GM18517 (cell line): ENCODE measurements at regions not wholly inside any gene's neighbourhood (a gene's known extent, or its start where the extent isn't known, plus 50 kb on each side); places are given as distances from the start of the nearest gene placed in this dataset.
"Not testable (repeated sequence)": the region's sequence is repeated elsewhere in the genome, so short reads cannot be mapped to it uniquely, and the experiment has no call there.

Experiments
- ATAC-seq: cut with Tn5 transposase; IDR thresholded peaks from one replicate; pipeline ENCODE4 v1.9.1; 2021; ENCODE audit warnings: mild to moderate bottlenecking, moderate library complexity; ENCODE audit not compliant: unreplicated experiment

DNA sequence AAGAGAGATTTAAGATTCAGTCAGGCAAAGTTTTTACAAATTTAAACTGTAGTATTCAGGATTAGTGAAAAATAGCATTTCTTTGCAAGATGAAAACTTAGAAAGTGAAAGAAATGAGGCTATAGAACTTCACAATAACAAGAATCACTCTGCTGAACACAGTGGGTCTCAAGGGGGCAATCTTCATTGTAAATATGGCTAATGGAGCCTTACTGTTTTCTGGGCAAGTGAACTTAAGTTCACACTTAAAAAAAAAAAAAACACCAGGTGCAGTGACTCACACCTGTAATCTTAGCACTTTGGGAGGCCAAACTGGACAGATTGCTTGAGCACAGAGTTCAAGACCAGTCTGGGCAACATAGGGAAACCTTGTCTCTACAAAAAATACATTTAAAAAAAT lies 175.9 kb upstream of the SNX2 start:
- no peak for ATAC-seq

DNA sequence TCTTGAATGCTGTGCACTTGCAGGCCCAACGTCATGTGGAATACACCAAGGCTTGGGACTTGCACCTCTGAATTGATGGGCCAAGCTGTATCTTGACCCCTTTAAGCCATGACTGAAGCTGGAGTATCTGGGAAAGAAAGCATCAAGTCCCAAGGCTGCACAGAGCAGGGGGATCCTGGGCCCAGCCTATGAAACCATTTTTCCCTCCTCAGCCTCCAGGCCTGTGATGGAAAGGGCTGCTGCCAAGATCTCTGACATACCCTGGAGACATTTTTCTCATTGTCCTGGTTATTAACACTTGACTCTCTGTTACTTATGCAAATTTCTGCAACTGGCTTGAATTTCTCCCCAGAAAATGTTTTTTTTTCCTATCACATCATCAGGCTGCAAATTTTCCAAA lies 174.0 kb upstream of the SNX2 start:
- no peak for ATAC-seq

DNA sequence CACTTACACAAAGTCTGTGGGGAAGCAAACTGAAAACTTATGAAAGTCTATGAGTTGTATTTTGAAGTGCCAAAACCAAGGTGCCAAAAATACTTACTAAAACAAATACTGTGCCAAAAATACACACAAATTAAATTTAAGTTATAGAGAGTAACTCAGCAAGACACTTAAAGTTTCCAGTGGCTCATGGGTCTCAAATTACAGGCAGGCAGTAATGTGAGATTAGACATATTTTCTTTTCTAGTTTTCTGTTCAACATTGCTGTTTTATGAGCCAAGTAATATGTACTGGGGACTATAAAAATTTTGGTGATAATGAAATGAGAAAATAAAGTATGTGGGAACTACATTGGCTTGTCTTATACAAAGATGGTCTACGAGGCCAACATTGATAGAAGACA lies 172.2 kb upstream of the SNX2 start:
- no peak for ATAC-seq

DNA sequence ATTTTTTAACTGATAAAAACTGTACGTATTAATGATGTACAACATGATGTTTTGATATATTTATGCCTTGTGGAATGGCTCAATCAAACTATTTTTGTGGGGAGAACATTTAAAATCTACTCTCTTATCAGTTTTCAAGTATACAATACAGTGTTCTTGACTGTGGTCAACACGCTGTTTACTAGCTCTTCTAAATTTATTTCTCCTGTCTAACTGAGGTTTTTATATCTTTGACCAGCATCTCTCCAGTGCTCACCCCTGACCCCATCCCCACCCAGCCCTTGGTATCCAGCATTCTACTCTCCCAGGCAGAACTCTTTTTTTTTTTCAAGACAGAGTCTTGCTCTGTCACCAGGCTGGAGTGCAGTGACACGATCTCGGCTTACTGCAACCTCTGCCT lies 169.6 kb upstream of the SNX2 start:
- ATAC-seq = no peak

DNA sequence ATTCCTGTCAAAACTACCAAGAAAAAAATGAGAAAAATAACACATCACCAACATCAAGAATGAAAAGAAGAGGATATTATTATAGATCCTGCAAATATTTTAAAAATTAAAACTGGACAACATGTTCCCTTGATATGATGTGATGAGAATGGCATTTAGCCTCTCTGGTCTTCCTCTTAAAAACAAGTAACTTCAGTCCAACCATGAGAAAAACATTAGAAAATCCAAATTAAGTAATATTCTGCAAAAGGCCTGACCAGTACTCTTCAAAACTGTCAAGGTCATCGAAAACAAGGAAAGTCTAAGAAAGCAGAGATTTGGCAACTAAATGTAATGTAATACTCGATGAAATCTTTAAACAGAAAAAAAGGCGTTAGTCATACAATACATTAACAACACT lies 167.1 kb upstream of the SNX2 start:
- ATAC-seq = no peak

DNA sequence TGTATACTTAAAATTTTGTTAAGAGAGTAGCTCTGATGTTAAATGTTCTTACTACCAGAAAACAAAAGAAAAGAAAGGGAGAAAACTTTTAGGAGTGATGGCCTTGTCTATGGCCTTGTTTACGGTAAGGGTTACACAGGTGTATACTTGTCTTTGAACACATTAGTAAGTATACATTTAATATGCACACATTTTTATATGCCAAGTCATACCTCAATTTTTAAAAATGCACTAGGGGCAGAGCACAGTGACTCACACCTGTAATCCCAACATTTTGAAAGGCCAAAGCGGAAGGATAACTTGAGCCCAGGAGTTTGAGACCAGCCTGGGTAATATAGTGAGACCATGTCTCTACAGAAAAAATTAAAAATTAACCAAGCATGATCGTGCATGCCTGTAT lies 166.7 kb upstream of the SNX2 start:
- ATAC-seq = no peak

DNA sequence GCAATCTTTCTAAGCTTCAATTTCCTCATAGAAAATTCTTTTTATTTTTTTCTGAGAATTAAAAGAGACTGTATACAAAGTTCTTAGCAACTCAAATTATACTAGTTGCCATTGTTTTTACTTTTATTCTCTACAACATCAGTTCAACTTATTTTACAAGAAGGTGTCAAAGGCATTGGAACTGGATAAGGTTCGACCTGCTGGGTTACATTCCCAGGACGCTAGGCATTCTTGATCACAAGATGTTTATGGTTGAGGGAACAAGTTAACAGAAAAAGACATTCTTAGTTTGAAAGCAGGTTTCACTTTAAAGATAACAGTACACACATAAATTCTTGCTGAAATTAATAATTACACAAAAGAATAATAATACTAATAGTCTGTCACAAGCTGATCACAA lies 163.5 kb upstream of the SNX2 start:
- ATAC-seq = no peak

DNA sequence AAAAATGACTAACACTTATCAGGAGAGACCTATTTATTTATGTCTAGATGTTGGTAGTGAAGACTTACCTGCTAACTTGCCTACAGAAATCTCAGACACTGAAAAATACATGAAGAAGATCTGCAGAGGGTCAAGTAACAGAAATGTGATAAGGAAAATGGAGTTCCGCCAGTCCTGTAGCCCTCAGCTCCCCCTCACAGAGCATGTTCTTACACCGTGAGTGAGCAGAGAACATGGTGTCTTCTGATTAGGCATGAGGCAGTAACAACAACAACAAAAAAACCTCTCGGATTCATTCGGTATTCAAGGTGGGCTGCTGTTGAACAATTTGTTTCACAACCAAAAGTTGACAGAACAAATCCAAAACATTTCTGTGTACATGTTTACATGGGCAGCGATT lies 162.0 kb upstream of the SNX2 start:
- ATAC-seq = no peak

DNA sequence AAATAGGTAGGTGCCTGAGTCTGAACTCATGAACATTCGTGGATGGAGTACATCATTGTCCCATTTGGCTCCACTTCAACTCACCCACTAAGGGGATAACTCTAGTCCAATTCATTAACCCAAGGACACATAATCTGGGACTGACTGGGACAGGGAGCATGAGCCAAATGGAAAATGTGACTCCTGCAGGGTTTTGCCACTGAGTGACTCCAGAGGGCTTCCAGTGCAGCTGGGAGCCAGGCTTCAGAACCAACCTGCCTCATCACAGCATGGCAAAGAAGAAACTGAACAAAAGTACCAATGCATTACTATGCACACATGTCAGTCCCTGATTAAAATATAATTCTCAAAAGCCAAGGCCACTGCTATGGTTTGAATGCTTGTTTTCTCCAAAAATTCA lies 159.7 kb upstream of the SNX2 start:
- no peak for ATAC-seq

DNA sequence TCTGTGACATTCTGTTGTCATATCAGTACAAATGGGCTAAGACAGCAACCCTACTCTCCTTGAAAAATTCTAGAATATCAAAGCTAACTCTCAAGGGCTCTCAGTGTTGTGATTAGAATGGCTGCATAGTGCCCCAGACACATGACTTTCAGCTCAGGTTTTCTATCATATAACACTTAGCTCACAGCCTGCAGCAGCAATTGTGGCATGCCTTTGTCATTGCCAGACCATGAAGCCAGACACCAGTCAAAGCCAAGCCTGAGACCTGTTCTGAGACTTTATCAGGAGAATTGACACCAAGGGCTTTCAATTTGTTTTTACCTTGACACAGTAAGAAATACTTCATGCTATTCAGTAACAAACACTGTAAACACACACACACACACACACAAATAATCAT lies 159.0 kb upstream of the SNX2 start:
- no peak for ATAC-seq

DNA sequence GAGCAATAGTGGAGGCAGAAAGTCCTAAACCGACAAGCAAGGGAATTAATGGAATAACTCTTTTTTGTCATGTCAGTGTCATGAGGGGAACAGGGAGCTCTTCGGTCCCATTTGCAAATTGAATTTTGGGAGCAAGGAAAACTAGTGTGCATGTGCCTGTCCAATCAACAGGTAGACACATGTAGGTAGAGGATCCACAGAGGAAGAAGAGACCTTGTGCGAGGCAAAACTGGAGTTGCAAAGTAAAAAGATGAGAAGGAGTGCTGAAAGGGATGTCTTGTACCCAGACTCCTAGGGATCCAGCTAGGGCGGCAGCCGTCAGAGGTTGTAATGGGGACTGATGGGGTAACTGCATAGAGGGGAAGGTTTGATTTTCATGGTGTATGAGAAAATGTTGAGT lies 156.8 kb upstream of the SNX2 start:
- ATAC-seq = not testable (repeated sequence)

DNA sequence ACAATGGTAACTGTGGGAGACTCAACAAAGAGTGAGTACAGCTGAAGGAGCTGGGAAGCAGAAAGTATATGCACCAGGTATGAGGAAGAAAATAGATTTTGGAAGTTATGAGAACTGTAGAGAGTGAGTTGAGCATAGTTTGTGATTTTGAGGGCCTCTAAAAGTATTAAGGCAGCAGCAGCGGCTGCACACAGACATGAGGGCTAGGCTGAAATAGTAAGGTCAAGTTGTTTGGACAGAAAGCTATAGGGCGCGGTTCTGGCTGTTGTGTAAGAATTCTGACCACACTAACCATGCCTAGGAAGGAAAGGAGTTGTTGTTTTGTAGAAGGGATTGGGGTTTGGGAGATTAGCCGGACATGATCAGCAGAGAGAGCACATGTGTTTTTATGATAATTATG lies 154.1 kb upstream of the SNX2 start:
- not testable (repeated sequence) for ATAC-seq

DNA sequence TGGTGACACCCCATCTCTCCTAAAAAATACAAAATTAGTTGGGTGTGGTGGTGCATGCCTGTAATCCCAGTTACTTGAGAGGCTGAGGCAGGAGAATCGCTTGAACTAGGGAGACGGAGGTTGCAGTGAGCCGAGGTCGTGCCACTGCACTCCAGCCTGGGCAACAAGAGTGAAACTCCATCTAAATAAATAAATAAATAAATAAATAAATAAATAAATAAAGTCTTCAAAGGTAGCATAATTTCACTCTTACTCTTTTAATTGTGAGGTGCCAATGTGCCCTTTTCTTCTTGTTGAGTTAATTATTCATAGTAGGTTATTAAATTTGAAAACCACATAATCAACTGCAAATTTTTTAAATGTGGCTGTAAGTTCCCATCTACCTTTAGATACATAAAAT lies 146.2 kb upstream of the SNX2 start:
- ATAC-seq = not testable (repeated sequence)

DNA sequence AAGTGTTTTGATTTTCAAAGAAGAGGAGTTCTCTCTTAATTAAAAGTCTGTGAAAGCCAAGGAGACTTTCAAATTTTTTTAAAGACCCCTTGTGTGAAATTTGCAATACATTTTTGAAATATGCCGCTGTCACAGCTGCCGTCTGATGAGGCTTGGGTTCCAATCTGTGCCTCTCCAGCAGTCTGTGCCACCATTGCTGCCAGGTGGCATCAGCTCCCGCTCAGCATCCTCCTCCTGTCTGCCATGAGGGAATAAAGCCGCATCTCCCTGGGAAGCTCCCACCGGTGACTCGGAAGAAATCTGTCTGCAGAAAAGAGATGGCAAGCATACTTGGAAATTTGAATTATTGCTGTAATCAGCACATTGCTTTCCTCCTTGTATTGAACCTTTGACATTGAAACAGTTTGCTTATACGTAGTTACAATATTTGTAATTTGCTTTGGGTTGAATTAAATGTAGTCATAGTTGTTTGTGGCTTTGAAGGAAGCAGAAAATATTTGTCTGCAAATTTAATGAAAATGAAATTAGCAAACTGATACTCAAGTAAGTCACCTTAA lies 145.7 kb upstream of the SNX2 start:
- no peak for ATAC-seq

DNA sequence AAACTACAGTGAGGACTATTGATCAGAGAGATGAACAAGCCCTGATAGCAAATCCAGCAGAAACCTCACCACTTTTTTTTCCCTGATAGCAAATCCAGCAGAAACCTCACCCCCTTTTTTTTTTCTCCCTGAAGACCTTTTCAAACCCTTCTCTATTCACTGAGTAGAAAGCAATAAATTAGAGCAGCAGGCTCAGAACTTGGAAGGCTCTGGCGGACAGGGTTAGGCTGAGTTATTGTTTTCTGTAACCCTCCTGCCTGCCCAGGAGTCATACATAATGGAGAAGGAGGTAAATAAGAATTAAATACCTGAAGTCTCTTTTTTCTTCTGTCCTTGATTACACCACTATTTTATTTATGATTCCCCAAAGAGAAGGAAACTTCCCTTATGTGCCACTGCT lies 136.3 kb upstream of the SNX2 start:
- no peak for ATAC-seq

DNA sequence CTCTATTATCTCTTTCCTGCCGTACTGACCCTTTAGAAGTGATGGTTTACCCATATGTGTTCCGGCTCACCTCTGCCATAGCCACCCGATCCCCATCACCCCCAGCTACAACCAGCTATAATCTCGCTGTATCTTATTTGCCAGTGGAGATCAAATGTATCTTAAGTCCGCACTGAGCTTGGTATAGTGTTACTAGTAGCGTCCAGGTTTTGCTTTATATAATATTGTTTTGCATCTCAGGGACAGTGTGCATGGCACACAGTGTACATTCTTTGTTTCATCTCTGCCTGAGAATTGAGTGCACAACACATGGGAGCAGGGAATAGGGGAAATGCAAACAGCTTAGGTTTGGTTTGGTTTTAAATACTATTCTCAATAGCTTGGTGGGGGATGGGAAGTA lies 135.8 kb upstream of the SNX2 start:
- no peak for ATAC-seq

DNA sequence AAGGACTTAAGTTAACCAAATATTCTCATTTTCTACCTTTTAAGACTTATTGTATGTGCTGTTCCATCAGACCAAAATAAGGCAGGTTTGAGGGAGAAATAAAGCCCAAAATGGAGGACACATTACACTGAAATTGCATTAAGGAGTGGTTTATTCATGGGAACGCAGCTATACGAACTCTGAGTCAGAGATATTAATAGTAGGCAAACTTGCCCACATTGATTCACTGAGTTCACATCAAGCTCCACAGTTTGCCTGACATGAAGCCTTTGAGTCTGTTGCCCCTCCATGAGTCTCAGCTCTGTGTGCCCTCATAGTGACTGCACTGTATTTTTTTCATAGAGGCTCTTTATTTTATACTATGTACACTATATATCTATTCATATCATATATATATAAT lies 135.0 kb upstream of the SNX2 start:
- ATAC-seq = no peak

DNA sequence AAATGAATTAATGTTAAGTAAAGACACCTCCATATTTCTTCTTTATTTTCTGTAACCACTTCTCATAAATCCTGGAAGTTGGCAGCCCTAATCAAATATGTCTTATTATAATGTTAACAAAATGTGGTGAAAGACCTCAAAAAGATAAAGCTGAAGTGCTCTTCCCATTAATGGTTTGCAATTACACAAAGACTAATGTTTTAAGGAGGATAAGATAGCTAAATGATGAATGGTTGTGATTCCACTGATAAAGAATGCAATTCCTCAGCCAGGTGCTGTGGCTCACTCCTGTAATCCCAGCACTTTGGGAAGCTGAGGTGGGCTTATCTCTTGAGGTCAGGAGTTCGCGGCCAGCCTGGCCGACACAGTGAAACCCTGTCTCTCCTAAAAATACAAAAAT lies 125.8 kb upstream of the SNX2 start:
- no peak for ATAC-seq

DNA sequence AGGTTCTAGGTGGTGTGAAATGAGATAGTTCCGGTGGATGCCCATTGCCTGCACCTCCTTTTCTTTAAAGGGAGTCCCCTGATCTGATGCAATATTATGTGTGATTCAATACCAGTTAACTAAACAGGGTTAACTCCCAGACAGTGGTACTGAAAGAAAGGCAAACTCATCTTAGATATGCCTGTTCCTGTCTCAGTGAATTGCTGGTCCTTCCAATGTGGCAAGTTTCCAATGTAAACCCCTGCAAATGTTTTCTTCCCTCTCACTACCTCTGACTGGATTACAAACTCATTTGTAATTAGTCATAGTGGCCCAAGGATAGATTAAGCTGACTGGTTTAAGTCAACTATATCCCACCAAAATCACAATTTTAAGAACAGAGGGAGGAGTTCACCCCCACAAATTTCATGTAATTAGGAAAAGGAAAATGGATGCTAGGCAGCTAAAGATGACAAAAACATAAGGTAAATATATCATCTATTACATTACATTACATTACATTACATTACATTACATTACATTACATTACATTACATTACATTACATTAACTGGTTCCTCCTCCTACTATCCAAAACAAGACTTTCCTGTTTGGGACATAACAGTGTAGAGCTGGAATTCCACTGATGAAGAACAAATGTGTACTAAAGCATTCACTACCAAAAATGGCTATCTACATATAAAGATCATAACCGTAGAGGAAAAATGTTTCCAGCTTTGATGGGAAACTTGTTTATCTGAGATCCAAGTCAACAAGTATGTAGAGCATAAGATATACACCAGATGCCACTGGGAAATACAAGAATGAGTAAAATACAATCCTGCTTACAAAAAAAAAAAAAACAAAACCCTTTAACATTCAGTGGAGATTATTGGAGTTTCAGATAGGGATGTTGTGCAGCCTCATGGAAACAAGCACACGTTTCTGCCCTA lies 121.5 kb upstream of the SNX2 start:
- no peak for ATAC-seq

DNA sequence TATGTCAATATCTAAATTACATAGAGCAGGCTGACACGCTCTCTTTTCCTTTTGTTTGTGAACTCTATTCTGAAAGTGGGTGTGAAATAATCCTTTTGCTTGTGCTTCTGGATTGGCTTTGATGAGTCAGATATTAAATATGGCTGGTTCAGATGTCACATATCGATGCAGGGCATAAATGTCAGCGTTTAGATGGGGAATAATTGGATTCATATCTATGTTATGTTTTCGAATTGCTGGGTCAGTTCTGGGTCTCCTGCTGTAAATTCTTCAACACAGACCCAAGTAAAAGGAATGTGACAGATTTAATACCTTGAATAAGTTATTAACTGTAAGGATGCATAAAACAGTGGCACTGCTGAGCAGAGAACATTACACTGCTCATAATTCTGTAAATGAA lies 118.7 kb upstream of the SNX2 start:
- no peak for ATAC-seq

DNA sequence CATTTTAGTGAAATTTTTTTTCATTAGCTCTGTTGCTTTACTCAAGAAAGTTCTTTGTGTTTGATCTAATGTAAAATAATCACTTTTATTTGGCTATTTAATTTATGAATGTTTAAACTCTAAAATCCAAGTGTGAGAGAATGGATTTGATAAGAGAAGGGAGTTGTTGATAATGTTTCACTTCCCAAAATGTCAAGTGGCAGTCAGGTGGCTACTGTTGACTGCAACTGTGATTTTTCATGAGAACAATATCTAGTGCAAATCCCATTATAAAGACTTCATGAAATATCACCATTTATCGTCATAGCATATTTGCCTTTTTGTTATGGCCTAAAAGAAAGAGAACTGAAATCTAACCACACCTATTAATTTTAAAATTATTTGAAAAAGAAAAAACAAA lies 118.3 kb upstream of the SNX2 start:
- no peak for ATAC-seq

DNA sequence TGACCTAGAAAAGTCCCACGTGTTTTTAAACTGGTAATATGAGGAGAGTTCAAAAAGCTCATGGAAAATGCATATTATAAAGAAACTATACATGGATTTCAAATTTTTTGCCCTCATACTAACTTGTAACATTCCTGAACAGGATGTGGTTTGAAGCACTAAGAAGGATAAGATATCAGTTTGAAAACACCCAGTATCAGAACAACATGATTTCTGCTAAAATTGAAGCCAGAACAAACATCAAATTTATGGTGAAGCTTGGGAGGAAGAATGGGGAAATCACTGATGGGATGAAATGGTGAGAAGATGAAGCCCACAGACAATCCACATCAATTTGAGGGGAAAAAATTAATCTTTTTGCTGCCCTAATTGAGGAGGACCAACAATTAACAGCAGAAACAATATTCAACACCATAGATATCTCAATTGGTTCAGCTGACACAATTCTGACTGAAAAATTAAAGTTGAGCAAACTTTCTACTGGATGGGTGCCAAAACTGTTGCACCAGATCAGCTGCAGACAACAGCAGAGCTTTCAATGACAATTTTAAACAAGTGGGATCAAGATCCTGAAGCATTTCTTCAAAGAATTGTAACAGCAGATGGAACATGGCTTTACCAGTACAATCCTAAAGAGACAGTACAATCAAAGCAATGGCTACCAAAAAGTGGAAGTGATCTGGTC lies 113.2 kb upstream of the SNX2 start:
- no peak for ATAC-seq
